GM12878 (cell line): ENCODE measurements at regions not wholly inside any gene's neighbourhood (a gene's known extent, or its start where the extent isn't known, plus 50 kb on each side); places are given as distances from the start of the nearest gene placed in this dataset.
"Not testable (repeated sequence)": the region's sequence is repeated elsewhere in the genome, so short reads cannot be mapped to it uniquely, and the experiment has no call there.

Source experiments
- ATAC-seq: fragments of 200-7000 bp; cut with Tn5 transposase; 3 replicates; pipeline ENCODE4 v1.9.1; 2020; ENCODE audit warnings: mild to moderate bottlenecking, moderate library complexity
- BruUV-seq: library from RNA; stranded (reverse); fragments of 400-500 nt; replicated peaks from 2 replicates; lab custom pipeline; 2021; lab: Mats Ljungman, UMichigan
- CTCF ChIA-PET: fragments of 300-600 bp; sonication (Branson Sonifier 250); formaldehyde crosslinking; extraction: SDS; loops from one replicate; lab custom pipeline; 2021; ENCODE audit warnings: inconsistent platforms; lab: Yijun Ruan, JAX
- POLR2A ChIA-PET: fragments of 350-600 bp; formaldehyde crosslinking; extraction: SDS; loops from one replicate; lab custom pipeline; 2021; ENCODE audit warnings: inconsistent platforms; lab: Charles Lee
- RAD21 ChIA-PET: fragments of 300-600 bp; sonication (Branson Sonifier 250); formaldehyde crosslinking; loops from one replicate; lab custom pipeline; 2023; ENCODE audit warnings: antibody characterized with exemption; ENCODE audit not compliant: unreplicated experiment; lab: Charles Lee
- SMC1A ChIA-PET: fragments of 300-600 bp; sonication (Branson Sonifier 250); formaldehyde crosslinking; loops from one replicate; lab custom pipeline; 2023; ENCODE audit not compliant: unreplicated experiment, uncharacterized antibody; lab: Charles Lee
- DNase-seq: peaks from one replicate; pipeline ENCODE4 v3.0.0-alpha.2; 2011; ENCODE audit warnings: low read depth, low spot score
- FAIRE-seq: peaks from 3 replicates; lab custom pipeline; 2011; peaks lifted over from hg19 to GRCh38; lab: Jason Lieb, UNC
- H2AFZ ChIP-seq: 2 replicates; pipeline ENCODE4 v1.6.0; 2011; ENCODE audit warnings: low read depth, low read length, control low read depth; ENCODE audit not compliant: control insufficient read depth
- H3K27ac ChIP-seq: 2 replicates; pipeline ENCODE4 v1.5.1; 2011; ENCODE audit warnings: control low read depth; ENCODE audit not compliant: control insufficient read depth, insufficient read depth
- H3K27me3 ChIP-seq, 2 experiments: replicated peaks in 1 of 2; 2 replicates each; pipeline versions ENCODE4 v1.6.0 to v1.6.1; 2011; ENCODE audit warnings: low read length in 1 of 2; ENCODE audit not compliant: control insufficient read depth in 2 of 2, insufficient read depth in 2 of 2
- H3K36me3 ChIP-seq, 2 experiments: 2 replicates each; pipeline ENCODE4 v1.5.1; 2011; ENCODE audit warnings: low read length in 1 of 2; ENCODE audit not compliant: control insufficient read depth in 2 of 2, insufficient read depth in 2 of 2
- H3K4me1 ChIP-seq: 2 replicates; pipeline ENCODE4 v1.6.1; 2011; ENCODE audit warnings: mild to moderate bottlenecking, low read length, moderate library complexity, mixed read lengths; ENCODE audit not compliant: control insufficient read depth, insufficient read depth
- H3K4me2 ChIP-seq: 2 replicates; pipeline ENCODE4 v1.6.0; 2011; ENCODE audit warnings: control low read depth; ENCODE audit not compliant: control insufficient read depth, insufficient read depth
- H3K4me3 ChIP-seq: fragments of 200-600 bp; sonication (generic); 2 replicates; pipeline ENCODE4 v1.5.1; 2016
- H3K79me2 ChIP-seq: 2 replicates; pipeline ENCODE4 v1.6.0; 2011; ENCODE audit warnings: low read length; ENCODE audit not compliant: control insufficient read depth, insufficient read depth
- H3K9ac ChIP-seq: 2 replicates; pipeline ENCODE4 v1.8.0; 2011; ENCODE audit warnings: low read length, control low read depth, mixed read lengths; ENCODE audit not compliant: control insufficient read depth, insufficient read depth
- H3K9me3 ChIP-seq: replicated peaks from 3 replicates; pipeline ENCODE4 v1.5.1; 2011; ENCODE audit warnings: mild to moderate bottlenecking, low read length; ENCODE audit not compliant: control insufficient read depth, insufficient read depth
- H4K20me1 ChIP-seq: 2 replicates; pipeline ENCODE4 v1.6.0; 2011; ENCODE audit not compliant: control insufficient read depth, insufficient read depth
- BACH1 ChIP-seq: fragments of 450-650 bp; IDR thresholded peaks from 2 replicates; pipeline ENCODE4 v1.6.1; 2017; ENCODE audit warnings: mild to moderate bottlenecking, borderline replicate concordance
- CHD2 ChIP-seq: IDR thresholded peaks from 2 replicates; pipeline ENCODE4 v1.6.1; 2011; ENCODE audit warnings: low read depth, low read length, improper control_type of control experiment, borderline replicate concordance
- CUX1 ChIP-seq: IDR thresholded peaks from 2 replicates; pipeline ENCODE4 v1.6.1; 2012; ENCODE audit warnings: improper control_type of control experiment, low read depth, low read length; ENCODE audit not compliant: insufficient replicate concordance
- ESRRA ChIP-seq: IDR thresholded peaks from 2 replicates; pipeline ENCODE4 v1.6.1; 2012; ENCODE audit warnings: mild to moderate bottlenecking, low read length, improper control_type of control experiment
- JUND ChIP-seq: IDR thresholded peaks from 2 replicates; pipeline ENCODE4 v1.6.1; 2012; ENCODE audit warnings: low read depth, mild to moderate bottlenecking, low read length, improper control_type of control experiment, moderate library complexity
- NR2C1 ChIP-seq: fragments of 450-650 bp; IDR thresholded peaks from 2 replicates; pipeline ENCODE4 v1.6.1; 2017; ENCODE audit warnings: antibody characterized with exemption, mild to moderate bottlenecking, moderate library complexity
- WGBS: methylation state at CpG from one replicate; pipeline ENCODE4 v1.1.6; 2016; ENCODE audit warnings: low lambda C conversion rate; ENCODE audit not compliant: insufficient replicate concordance, insufficient coverage; ENCODE audit errors: missing lambda C conversion rate; 5-methylcytosine and 5-hydroxymethylcytosine counted together
- in situ Hi-C: fragments of 300-500 bp; cut with MboI; formaldehyde crosslinking; loops from 9 replicates; pipeline ENCODE4 v1.14.3; 2018; ENCODE audit warnings: mixed read lengths
- intact Hi-C: fragments of 100-400 bp; cut with micrococcal nuclease; formaldehyde crosslinking; loops from one replicate; pipeline ENCODE4 v1.14.2; 2022; ENCODE audit not compliant: unreplicated experiment

DNA sequence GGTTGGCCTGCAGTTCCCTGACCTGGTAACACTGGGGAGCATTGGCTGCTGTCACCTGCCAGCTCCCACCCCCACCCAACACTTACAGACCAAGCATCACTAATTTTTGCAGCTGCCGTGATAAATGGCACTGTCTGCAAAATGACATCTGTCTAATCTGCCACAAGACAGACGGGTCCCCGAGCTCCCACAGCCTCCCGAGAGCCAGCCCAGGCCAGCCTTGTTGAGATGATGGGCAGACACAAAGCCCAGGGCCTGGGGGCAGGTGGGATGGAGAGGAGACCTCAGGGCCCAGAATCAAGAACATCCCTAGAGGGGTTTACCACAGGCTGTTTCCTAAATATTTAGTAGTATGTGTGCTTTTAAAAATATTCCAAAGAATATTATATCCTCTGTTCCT lies 203.4 kb downstream of the TBC1D2B start (continued):
- TF ChIP-seq CUX1, result no peak
- TF ChIP-seq CHD2, result no peak
- TF ChIP-seq BACH1, result no peak
- TF ChIP-seq JUND, result no peak
- TF ChIP-seq ESRRA, result no peak
- TF ChIP-seq NR2C1, result no peak

DNA sequence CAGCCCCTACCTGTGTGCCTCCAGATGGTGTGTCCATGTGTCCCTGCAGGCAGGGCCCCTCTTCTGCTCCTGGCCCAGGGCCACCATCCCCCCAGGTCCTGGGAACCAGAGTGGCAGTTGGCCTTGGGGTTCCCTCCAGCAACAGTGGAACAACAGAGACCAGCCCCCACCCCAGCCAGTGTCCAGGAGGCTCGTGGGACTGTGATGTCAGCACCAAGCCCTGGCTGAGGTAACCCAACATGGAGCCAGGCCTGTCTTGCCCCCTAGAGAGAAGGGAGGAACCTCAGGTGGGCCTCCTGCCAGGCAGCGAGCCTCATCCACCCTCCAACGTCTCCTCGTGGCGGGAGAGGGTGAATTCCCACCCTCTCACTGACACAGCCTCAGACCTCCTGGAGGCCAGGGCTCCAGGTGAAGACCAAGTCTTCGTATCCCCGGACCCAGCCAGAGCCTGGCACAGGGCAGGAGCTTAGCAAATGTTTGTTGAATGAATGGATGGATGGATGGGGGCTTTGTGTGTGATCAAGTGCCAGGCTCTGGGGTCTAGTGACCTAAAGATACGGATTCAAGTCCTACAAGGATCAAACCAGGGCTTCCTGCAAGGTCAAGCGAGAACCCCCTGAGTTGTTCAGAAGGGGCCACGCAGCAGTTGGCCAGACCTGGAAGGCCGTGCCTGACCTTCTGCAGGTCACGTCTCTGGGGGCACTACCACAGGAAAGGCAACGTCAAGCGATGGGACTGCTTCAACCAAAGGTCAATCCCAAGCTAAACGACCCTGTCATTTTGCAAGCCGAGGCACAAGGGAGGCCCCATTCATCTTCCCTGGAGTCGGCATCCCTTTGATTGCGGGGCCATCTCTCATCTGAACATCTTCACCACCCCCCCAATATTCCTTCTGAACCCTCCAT lies 204.7 kb downstream of the TBC1D2B start:
- not testable (repeated sequence) for FAIRE-seq

More for the DNA sequence above, 204.7 kb downstream of the TBC1D2B start:
- H3K27ac ChIP-seq, DNase-seq, H3K27me3 ChIP-seq, H3K4me3 ChIP-seq, H3K4me1 ChIP-seq, BruUV-seq, H4K20me1 ChIP-seq, H3K9ac ChIP-seq, H3K36me3 ChIP-seq, intact Hi-C loops, H3K4me2 ChIP-seq, H2AFZ ChIP-seq, ATAC-seq, H3K79me2 ChIP-seq, in situ Hi-C loops, POLR2A ChIA-PET, H3K9me3 ChIP-seq: not testable (repeated sequence)
- RAD21 ChIA-PET, result interaction anchor here (3.7 kb wide), 1 partner anchor 28 kb away, joined by 19 read pairs; no protein-coding TSS in a partner anchor
- 29% methylated on average over 18 of the region's 18 CpGs for WGBS
- SMC1A ChIA-PET, result interaction anchor here (1.3 kb wide), 1 partner anchor 16 kb away, joined by 3 read pairs; no protein-coding TSS in a partner anchor
- CTCF ChIA-PET, result interaction anchor here (1.5 to 4.3 kb wide), 6 partner anchors 22 to 237 kb away, joined by 4 to 37 read pairs (median 8); no protein-coding TSS in a partner anchor
